ENCODE measurements at regions not wholly inside any gene's neighbourhood (a gene's known extent, or its start where the extent isn't known, plus 50 kb on each side); places are given as distances from the start of the nearest gene placed in this dataset.

GRCh38 chr22:49312601-49313000 is 515.1 kb downstream of the BRD1 start:
- DNase-seq, result no peak

DNA sequence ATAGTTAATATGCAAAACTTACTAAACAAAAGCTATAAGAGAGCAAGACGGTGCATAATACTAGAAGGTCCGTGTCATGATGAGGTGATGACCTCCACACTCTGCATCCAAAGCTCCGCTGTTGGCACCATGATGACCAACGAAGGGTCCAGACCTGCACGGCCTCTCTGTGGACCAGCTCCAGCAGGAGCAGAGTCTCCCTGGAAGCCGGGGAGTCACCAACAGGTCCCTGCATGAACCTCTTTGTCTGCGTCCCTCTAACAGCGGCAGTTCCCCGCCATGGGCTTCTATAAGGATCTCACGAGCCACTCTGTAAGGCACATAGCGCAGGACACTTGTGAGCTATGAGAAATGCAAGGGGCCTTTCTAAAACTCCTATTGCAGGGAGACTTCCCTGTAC is 517.3 kb downstream of the BRD1 start:
- DNase-seq, result no peak

- DNase-seq, result no peak
These were observed 519.4 kb downstream of the BRD1 start for GRCh38 chr22:49308300-49308699.

DNA sequence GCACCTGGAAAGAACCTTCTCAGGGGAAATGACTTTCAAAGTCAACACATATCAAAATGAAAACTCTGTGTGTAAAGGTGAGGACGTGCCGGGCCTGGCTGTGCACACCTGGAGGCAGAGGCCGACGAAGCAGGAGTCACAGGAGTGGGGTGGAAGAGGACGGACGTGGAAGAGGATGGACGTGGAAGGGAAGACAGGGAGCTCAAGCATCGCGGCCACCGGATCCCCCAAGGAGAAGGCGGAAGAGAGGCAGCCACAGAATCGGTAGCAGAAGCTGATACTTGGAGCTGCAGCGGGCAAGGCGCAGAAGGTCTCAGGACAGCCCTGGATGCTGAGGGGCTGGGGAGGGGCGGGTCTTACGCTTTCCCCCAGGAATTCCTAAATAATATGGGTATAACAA is 519.8 kb downstream of the BRD1 start:
- DNase-seq, result no peak

GRCh38 chr22:49307481-49307830 is 520.2 kb downstream of the BRD1 start:
- no peak for DNase-seq

DNA sequence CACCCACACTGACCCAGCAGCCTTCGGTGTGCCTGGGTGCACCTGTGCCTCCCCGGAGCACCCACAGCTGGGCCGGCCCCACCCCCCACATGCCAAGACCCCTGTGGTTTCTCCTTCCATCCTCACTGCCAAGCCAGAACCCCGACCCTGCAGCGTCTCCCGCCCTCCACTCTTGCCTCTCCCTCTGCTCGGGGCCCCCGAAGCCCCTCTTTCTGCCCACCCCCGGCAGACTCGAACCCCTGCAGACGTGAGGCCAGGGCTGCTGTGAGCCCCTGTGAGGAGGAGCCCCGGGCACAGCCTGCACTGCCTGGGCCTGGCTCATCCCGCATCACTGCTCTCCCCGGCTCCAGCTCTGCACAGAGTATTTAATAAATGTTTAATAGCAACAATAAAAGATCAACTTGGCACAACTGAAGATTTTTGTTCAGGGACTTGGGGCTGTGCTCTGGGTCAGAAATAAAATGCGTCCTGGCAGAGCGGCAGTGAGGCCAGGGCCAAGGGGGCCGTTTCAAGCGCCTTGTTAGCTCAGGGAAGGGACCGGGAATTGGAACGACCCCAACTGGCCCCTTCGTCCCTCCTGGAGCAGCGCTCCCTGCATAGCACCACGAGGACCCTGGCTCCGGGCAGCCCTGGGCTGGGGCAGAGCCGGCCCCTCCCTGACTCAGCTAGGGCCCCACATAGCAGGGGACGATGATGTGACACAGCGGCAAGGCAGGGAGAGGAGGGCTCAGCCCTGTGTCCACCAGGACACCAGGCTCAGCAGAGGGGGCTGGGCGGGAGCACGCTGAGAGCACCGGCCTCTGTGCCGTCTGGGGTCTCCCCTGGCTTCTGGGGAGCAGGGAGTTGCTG is 520.8 kb downstream of the BRD1 start:
- no peak for DNase-seq

- no peak for DNase-seq
These were observed 521.6 kb downstream of the BRD1 start for GRCh38 chr22:49305966-49306631.

DNA sequence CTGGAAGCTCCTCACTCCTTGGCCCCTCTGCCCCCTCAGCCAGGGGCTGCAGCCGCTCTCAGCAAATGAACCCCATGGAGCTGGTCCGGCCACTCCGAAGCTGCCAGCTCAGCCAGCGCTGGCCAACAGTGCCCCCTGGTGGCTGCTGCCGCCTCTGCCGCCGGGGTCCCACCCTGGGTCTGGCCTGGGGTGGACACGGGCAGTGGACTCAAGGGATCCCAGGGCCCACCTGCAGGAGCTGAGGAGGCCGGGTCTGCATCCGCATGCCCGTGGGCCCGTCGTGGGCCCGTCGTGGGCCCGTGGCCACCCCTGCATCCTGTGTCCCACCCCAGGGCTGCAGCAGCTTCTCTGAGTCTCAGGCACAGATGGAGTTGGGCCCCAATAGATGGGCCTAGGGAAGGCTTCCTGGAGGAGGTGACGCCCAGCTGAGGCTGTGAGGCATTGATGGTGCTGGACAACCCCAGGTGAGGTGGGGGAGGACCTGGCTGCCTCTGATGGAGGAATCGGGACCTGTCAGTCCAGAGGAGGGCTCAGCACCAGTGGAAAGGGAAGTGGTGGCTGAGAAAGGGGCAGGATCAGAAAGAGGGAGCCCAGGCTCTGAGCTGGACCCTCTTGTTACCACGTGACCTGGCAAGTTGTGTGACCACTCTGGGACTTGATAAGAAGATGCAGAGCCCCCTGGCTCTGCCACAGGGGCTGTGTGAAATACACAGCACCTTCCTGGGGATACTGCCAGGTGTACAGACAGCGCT is 522.3 kb downstream of the BRD1 start:
- peak; percentile 66 for DNase-seq

- no peak for DNase-seq
These were observed 523.8 kb downstream of the BRD1 start for GRCh38 chr22:49303781-49304461.

DNA sequence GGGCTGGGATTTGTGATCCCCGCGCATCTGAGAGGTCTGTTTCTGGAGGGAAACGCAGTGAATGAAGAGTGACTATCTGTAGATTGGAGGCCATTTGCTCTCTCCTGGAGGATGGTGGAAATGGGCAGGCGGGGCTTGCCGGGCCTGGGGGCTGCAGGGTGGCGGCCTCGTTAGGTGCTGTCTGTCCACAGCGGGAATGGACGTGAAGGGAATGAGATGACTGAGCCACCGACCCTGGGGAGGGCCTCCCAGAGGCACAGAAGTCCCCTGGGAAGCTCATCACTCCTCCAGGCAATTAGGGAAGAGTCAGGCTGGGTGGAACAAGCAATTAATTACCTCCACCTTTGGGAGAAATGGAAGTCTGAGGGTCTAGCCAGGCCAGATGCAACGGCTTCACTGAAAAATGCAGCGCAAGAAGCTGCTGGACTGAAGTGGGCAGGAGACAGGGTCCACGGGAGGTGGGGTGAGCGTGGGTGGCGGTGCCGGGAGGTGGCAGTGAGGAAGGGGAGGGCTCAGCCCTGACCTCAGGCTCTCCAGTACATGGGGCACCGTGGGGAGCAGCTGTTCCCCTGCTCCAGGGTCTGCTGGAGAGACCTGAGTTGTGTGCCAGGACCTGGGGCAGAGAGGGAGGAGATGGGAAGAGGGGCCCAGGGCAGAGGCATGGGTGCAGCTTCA is 524.5 kb downstream of the BRD1 start:
- DNase-seq, result no peak

GRCh38 chr22:49302530-49302929 is 525.1 kb downstream of the BRD1 start:
- DNase-seq, result no peak

DNA sequence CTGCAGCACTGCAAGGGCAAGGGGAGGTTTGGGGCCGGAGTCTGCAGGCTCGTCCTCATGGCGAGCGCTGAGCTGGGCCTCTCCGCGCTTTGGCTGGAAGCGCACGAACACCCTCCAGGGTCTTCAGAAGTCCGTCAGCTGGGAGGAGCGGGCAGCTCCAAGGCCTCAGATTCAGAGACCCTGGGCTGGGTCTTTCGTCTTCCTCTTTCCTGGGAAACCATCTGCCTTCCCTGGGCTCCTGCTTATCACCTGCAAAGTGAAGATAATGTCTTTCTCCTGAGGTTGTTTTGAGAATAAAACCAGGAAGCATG is 525.6 kb downstream of the BRD1 start:
- no peak for DNase-seq

DNA sequence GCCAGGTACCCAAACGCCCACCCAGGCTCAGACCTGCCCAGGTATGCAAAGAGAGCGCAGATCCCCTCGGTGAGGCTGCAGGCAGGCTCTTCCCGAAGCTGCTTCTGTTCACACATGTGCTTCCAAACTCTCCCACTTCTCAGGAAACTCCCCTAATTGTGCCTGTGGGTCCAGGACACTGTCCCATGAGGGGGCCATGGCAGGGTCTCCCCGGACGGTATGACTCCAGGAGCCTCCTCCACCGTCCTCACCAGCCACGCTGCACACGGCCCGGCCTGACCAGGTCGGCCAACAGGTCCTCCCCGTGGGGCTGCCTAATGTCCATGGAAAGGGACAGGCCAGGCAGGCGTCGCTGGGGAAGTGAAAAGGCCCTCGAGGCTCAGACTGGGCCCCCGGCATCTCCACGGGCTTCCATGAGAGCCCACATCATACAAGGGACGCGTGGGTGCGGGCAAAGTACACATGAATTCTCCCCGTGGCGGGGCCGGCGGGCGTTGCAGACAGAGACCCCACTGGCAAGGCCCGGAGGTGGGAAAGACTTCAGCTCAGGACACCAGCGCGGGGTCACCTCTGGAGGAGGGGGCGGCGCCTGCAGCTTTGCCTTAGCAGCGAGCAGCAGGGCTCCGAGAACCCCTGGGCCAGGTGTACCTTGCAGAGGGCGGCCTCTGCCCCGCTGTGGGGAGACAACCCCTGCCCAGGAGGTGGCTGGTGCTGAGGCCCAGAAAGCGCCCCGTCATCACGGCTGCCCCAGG is 526.1 kb downstream of the BRD1 start:
- DNase-seq, result no peak

- no peak for DNase-seq
These were observed 526.7 kb downstream of the BRD1 start for GRCh38 chr22:49300951-49301397.

DNA sequence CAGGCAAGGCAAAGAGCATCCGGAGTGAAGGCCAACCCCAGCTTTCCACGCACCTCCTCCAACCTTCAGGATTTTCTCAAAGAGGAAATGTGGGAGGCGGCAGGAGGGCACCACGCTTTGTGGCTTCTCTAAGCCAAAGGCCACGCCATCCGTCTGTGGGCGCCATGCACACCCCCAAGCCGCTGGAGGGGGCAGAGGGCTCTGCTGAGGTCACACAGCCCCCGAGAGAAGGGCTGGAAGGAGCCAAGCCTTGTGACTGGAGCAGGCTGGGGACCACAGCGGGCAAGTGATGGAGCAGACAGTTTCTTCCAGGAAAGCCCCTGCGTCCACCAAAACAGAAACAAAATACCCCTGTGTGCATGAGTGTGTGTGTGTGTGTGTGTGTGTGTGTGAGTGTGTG is 527.4 kb downstream of the BRD1 start:
- DNase-seq, result no peak

DNA sequence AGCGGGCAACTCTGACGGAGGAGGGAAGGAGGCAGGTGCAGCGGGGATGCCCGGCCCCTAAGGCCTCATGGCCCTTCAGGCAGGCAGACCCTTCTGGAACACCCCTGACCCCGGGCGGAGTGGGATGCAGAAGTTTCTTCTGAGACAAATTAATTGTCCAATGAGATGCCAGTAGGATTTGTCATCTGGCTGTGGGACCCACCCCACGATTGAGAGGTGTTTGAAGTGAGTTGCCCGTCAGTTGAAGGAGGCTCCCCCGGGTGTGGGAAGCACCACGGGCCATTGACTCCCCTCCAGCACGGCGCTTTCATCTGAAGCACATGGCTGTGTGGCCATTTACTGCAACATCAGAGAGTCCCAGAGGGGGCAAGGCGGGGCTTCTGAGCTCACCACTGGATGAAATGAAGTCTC is 527.8 kb downstream of the BRD1 start:
- DNase-seq, result no peak

DNA sequence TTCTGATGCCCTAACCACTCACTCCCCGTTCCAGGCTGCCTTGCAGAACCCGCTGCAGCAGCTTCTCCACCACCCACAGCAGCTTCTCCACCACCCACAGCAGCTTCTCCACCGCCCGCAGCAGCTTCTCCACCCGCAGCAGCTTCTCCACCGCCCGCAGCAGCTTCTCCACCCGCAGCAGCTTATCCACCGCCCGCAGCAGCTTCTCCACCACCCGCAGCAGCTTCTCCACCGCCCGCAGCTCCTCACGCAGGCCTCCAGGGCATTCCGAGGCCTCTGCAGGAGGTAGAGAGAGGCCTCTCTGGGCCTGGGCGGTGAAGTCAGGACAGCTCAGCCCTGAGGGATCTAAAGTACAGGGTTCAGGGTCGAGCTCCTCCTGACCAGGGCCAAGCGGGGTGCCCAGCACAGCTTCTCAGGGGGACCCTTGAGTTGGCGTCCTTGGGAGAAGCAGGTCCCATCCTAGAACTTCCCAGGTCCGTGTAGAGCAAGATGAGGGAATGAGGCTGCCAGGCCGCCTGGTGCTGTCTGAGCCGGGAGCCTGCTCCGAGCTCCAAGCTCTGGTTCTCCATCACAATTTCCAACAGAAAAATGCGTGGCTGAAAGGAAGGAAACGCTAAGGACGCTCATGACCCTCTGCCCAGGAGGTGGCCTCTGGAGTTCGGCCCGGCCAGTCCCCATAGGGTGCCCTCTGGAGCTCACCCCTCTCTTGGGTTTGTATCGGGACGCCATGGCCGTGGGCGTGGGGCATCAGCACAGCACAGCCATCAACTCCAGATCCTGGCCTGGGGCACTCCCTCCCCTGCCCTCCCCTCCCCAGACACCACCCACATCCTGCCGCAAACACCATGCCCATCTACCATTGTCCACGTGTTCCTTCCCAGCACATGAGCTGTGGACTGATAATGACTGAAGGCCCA is 528.6 kb downstream of the BRD1 start:
- no peak for DNase-seq

DNA sequence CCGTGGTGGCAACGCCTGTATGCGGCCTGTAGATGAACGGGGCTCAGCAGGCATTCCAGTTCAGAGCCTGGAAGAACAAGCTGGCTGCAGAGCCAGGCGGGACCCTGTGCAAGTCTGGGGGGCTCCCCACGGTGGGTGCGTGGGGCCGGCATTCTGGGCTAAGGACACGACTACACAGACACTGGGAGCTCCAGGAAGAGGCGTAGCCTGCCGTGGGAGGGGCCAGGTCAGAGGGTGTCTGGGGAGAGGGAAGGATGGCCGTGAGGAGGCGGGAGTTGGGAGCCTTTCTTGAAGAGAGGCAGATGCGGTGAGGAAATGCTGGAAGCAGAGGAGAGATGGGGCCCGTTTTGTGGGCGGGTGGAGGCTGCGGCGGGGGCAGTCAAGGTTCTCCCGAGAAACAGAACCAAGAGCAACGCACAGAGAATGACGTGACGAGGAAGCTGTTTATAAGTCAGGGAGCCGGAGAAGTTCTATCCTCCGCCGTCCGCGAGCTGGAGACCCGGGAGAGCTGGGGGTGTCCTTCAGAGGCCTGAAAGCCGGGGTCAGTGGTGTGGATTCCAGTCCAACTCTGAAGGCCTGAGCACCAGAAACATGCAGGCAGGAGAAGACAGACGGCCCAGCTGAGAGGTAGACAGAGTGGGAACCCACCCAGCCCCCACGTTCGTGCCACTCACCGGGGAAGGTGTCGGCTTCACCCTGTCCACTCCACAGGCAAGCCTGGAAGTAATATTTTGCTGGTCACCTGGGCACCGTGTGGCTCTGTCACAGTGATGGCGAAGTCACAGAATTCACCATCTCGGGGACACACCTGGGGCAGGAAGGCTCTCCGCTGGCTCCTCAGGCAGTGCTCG is 529.6 kb downstream of the BRD1 start:
- DNase-seq, result no peak

- DNase-seq, result no peak
These were observed 530.3 kb downstream of the BRD1 start for GRCh38 chr22:49297286-49297870.

GRCh38 chr22:49296561-49296960 is 531.1 kb downstream of the BRD1 start:
- no peak for DNase-seq

Data from stimulated activated CD4-positive, alpha-beta T cell treated with anti-CD3 and anti-CD28 coated beads, Interleukin-12 subunit alpha, Interleukin-12 subunit beta, amount 100 ng/mL, for 4 hours (primary cell).